BLaER1 treated with 17β-estradiol and CSF1 and Interleukin-3, amounts not matched to agents 10 nM and 100 nM (cell line): ENCODE measurements at regions not wholly inside any gene's neighbourhood (a gene's known extent, or its start where the extent isn't known, plus 50 kb on each side); places are given as distances from the start of the nearest gene placed in this dataset.

Experiments
- H3K27ac ChIP-seq, 11 experiments: shearing (Covaris generic); formaldehyde crosslinking; 2 replicates each; pipeline ENCODE4 v1.8.1; 2022
- H3K27me3 ChIP-seq, 11 experiments: shearing (Covaris generic); formaldehyde crosslinking; 2 replicates each; pipeline ENCODE4 v1.8.1; 2022
- H3K36me3 ChIP-seq, 11 experiments: shearing (Covaris generic); formaldehyde crosslinking; 2 replicates each; pipeline ENCODE4 v1.8.1; 2022
- H3K4me1 ChIP-seq, 10 experiments: shearing (Covaris generic); formaldehyde crosslinking; 2 replicates each; pipeline ENCODE4 v1.8.1; 2022
- H3K4me2 ChIP-seq, 11 experiments: shearing (Covaris generic); formaldehyde crosslinking; 2 replicates each; pipeline ENCODE4 v1.8.1; 2022
- H3K4me3 ChIP-seq, 10 experiments: shearing (Covaris generic); formaldehyde crosslinking; 2 replicates each; pipeline ENCODE4 v1.8.1; 2022
- H3K9ac ChIP-seq, 11 experiments: shearing (Covaris generic); formaldehyde crosslinking; 2 replicates each; pipeline ENCODE4 v1.8.1; 2022
- H3K9me3 ChIP-seq, 11 experiments: shearing (Covaris generic); formaldehyde crosslinking; replicated peaks in 1 of 11; 2 replicates each; pipeline ENCODE4 v1.8.1; 2022
- H4K20me1 ChIP-seq, 11 experiments: shearing (Covaris generic); formaldehyde crosslinking; 2 replicates each; pipeline ENCODE4 v1.8.1; 2022
- Cebpa-rat ChIP-seq, 11 experiments: shearing (Covaris generic); IDR thresholded peaks; 2 replicates each; pipeline ENCODE4 v1.8.1; 2022

- Histone ChIP-seq H3K27ac (peak overlapping the region in 6 of 11 experiments; percentile 48 to 82 (median 76); a peak in 13 of 22 replicates), H4K20me1 (no peaks in the 10 kb centered on the region), H3K4me3 (no peak overlapping the region), H3K27me3 (no peaks in the 10 kb centered on the region), H3K4me1 (peaks cover 18 to 33% (median 26%) of the 10 kb centered on the region in 10 experiments), H3K9me3 (no peaks in the 10 kb centered on the region), H3K4me2 (peak overlapping the region; percentile 22 to 71 (median 57); a peak in 20 of 22 replicates), H3K9ac (peak overlapping the region in 3 of 11 experiments; percentile 10 to 41 (median 21); a peak in 3 of 22 replicates), H3K36me3 (no peaks in the 10 kb centered on the region)
- peak in 1 of 11 experiments; percentile 23; a peak in 1 of 22 replicates for TF ChIP-seq Cebpa-rat (IDR thresholded peaks at IDR 0.05)
Observed at GRCh38 chr2:209189893-209190292, 234.0 kb upstream of the MAP2 start.

GRCh38 chr2:209191139-209191538 lies 232.7 kb upstream of the MAP2 start:
- Histone ChIP-seq H3K9me3 (no peaks in the 10 kb centered on the region), H3K4me1 (peaks cover 18 to 33% (median 26%) of the 10 kb centered on the region in 10 experiments), H3K4me2 (peak overlapping the region; percentile 23 to 73 (median 57); a peak in 20 of 22 replicates), H3K36me3 (no peaks in the 10 kb centered on the region), H3K4me3 (no peak overlapping the region; a peak in 1 of 20 replicates), H3K27me3 (no peaks in the 10 kb centered on the region), H3K27ac (peak overlapping the region in 6 of 11 experiments; percentile 48 to 82 (median 76); a peak in 12 of 22 replicates), H3K9ac (peak overlapping the region in 2 of 11 experiments; percentile 10 to 59; a peak in 2 of 22 replicates), H4K20me1 (no peaks in the 10 kb centered on the region)
- TF ChIP-seq Cebpa-rat (IDR thresholded peaks at IDR 0.05): peak in 1 of 11 experiments; percentile 52; a peak in 1 of 22 replicates

- H3K9ac ChIP-seq: no peak overlapping the region
- no peak for TF ChIP-seq Cebpa-rat (IDR thresholded peaks at IDR 0.05)
Observed at GRCh38 chr2:209194717-209195116, 229.1 kb upstream of the MAP2 start.

GRCh38 chr2:209208211-209208610 lies 215.6 kb upstream of the MAP2 start:
- H3K36me3 ChIP-seq: no peaks in the 10 kb centered on the region
- H3K9ac ChIP-seq: no peak overlapping the region
- H3K4me2 ChIP-seq: no peak overlapping the region
- peaks cover 0 to 11% (median 7%) of the 10 kb centered on the region in 11 experiments; a peak in 12 of 22 replicates for H3K9me3 ChIP-seq
- no peak for TF ChIP-seq Cebpa-rat (IDR thresholded peaks at IDR 0.05)
- no peaks in the 10 kb centered on the region for H4K20me1 ChIP-seq
- no peaks in the 10 kb centered on the region for H3K4me1 ChIP-seq
- H3K4me3 ChIP-seq: no peak overlapping the region
- no peaks in the 10 kb centered on the region for H3K27me3 ChIP-seq
- no peak overlapping the region for H3K27ac ChIP-seq

More at GRCh38 chr2:209194717-209195116, 229.1 kb upstream of the MAP2 start:
- H3K4me2 ChIP-seq: no peak overlapping the region
- peaks cover 0 to 6% (median 0%) of the 10 kb centered on the region in 11 experiments; a peak in 2 of 22 replicates for H3K9me3 ChIP-seq
- no peaks in the 10 kb centered on the region for H3K27me3 ChIP-seq
- no peaks in the 10 kb centered on the region for H3K36me3 ChIP-seq
- H4K20me1 ChIP-seq: no peaks in the 10 kb centered on the region
- H3K4me1 ChIP-seq: peaks cover 18 to 33% (median 27%) of the 10 kb centered on the region in 10 experiments
- H3K4me3 ChIP-seq: no peak overlapping the region
- H3K27ac ChIP-seq: no peak overlapping the region

GRCh38 chr2:209209943-209210342 lies 213.9 kb upstream of the MAP2 start:
- no peak overlapping the region for H3K27ac ChIP-seq
- no peaks in the 10 kb centered on the region for H3K27me3 ChIP-seq
- no peaks in the 10 kb centered on the region for H3K4me1 ChIP-seq
- H3K4me3 ChIP-seq: no peak overlapping the region
- no peak overlapping the region for H3K4me2 ChIP-seq
- H4K20me1 ChIP-seq: no peaks in the 10 kb centered on the region
- no peaks in the 10 kb centered on the region for H3K36me3 ChIP-seq
- no peak overlapping the region for H3K9ac ChIP-seq
- TF ChIP-seq Cebpa-rat (IDR thresholded peaks at IDR 0.05): no peak
- peaks cover 0 to 11% (median 7%) of the 10 kb centered on the region in 11 experiments; a peak in 12 of 22 replicates for H3K9me3 ChIP-seq

- Histone ChIP-seq H4K20me1 (no peaks in the 10 kb centered on the region), H3K27me3 (no peaks in the 10 kb centered on the region), H3K4me3 (no peak overlapping the region), H3K4me1 (no peaks in the 10 kb centered on the region), H3K27ac (no peak overlapping the region), H3K36me3 (no peaks in the 10 kb centered on the region), H3K9me3 (no peaks in the 10 kb centered on the region), H3K4me2 (no peak overlapping the region), H3K9ac (no peak overlapping the region)
- TF ChIP-seq Cebpa-rat (IDR thresholded peaks at IDR 0.05): no peak
Observed at GRCh38 chr2:209230560-209230959, 193.3 kb upstream of the MAP2 start.

- H4K20me1 ChIP-seq: no peaks in the 10 kb centered on the region
- H3K4me2 ChIP-seq: no peak overlapping the region
- H3K27ac ChIP-seq: no peak overlapping the region
- H3K9ac ChIP-seq: no peak overlapping the region
- no peaks in the 10 kb centered on the region for H3K36me3 ChIP-seq
- no peak for TF ChIP-seq Cebpa-rat (IDR thresholded peaks at IDR 0.05)
- H3K9me3 ChIP-seq: peaks cover under 1 to 10% (median 8%) of the 10 kb centered on the region in 11 experiments; a peak in 16 of 22 replicates
- H3K27me3 ChIP-seq: 0 out of 22 replicates have a peak, but pooled peaks cover 0 to 3% (median 0%) of the 10 kb centered on the region in 11 experiments
- no peak overlapping the region for H3K4me3 ChIP-seq
- H3K4me1 ChIP-seq: no peaks in the 10 kb centered on the region
Observed at GRCh38 chr2:209236377-209236776, 187.5 kb upstream of the MAP2 start.

- Histone ChIP-seq H4K20me1 (no peaks in the 10 kb centered on the region), H3K36me3 (no peaks in the 10 kb centered on the region), H3K4me2 (no peak overlapping the region), H3K9ac (no peak overlapping the region), H3K4me1 (no peaks in the 10 kb centered on the region), H3K4me3 (no peak overlapping the region), H3K27me3 (0 out of 22 replicates have a peak, but pooled peaks cover 0 to 3% (median 0%) of the 10 kb centered on the region in 11 experiments), H3K27ac (no peak overlapping the region), H3K9me3 (peaks cover 9 to 22% (median 17%) of the 10 kb centered on the region in 11 experiments; a peak in 18 of 22 replicates)
- TF ChIP-seq Cebpa-rat (IDR thresholded peaks at IDR 0.05): no peak
Observed at GRCh38 chr2:209238765-209239584, 184.9 kb upstream of the MAP2 start.

GRCh38 chr2:209239585-209239938 lies 184.3 kb upstream of the MAP2 start:
- no peaks in the 10 kb centered on the region for H4K20me1 ChIP-seq
- H3K36me3 ChIP-seq: no peaks in the 10 kb centered on the region
- H3K4me1 ChIP-seq: no peaks in the 10 kb centered on the region
- no peak overlapping the region for H3K27ac ChIP-seq
- no peak overlapping the region for H3K4me3 ChIP-seq
- no peak overlapping the region for H3K9ac ChIP-seq
- TF ChIP-seq Cebpa-rat (IDR thresholded peaks at IDR 0.05): no peak
- H3K27me3 ChIP-seq: 0 out of 22 replicates have a peak, but pooled peaks cover 0 to 3% (median 0%) of the 10 kb centered on the region in 11 experiments
- peaks cover 9 to 22% (median 17%) of the 10 kb centered on the region in 11 experiments; a peak in 18 of 22 replicates for H3K9me3 ChIP-seq
- H3K4me2 ChIP-seq: no peak overlapping the region
